ENCODE measurements at regions not wholly inside any gene's neighbourhood (a gene's known extent, or its start where the extent isn't known, plus 50 kb on each side); places are given as distances from the start of the nearest gene placed in this dataset.

- TF ChIP-seq, protein P1, sequence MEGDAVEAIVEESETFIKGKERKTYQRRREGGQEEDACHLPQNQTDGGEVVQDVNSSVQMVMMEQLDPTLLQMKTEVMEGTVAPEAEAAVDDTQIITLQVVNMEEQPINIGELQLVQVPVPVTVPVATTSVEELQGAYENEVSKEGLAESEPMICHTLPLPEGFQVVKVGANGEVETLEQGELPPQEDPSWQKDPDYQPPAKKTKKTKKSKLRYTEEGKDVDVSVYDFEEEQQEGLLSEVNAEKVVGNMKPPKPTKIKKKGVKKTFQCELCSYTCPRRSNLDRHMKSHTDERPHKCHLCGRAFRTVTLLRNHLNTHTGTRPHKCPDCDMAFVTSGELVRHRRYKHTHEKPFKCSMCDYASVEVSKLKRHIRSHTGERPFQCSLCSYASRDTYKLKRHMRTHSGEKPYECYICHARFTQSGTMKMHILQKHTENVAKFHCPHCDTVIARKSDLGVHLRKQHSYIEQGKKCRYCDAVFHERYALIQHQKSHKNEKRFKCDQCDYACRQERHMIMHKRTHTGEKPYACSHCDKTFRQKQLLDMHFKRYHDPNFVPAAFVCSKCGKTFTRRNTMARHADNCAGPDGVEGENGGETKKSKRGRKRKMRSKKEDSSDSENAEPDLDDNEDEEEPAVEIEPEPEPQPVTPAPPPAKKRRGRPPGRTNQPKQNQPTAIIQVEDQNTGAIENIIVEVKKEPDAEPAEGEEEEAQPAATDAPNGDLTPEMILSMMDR (IDR thresholded peaks at IDR 0.05): no peak
Observed at GRCh38 chr13:99867535-99868257, 103.9 kb downstream of the ZIC5 start.

DNA sequence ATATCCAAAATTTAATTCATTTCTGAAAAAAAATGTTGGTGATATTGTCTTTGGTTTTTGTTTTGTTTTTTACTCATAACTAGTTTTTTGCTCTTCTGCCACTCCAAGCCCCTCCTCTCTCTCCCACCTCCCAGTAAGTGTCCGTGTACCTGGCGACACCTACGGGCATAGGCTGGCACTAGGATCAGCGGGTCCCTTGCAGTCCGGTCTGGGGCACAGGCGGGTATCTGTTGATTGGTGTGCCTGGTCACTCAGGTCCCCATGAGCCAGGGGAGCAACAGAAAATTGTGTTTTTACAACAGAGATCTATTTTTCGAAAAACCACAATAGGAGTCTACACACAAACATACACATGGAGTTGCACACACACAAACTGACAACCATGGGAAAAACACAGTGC lies 104.8 kb downstream of the ZIC5 start:
- TF ChIP-seq, protein P1 (IDR thresholded peaks at IDR 0.05): no peak
- DNase-seq (ENCODE audit: low spot score): no peak
- H3K4me1 Mint-ChIP-seq (ENCODE audit: low read depth): peaks cover 3% of the 10 kb centered on the region
- no peak overlapping the region for H3K27ac Mint-ChIP-seq (ENCODE audit: unreplicated experiment)
- H3K4me3 Mint-ChIP-seq (ENCODE audit: unreplicated experiment): no peak overlapping the region
- H3K27me3 Mint-ChIP-seq (ENCODE audit: low read depth): no peaks in the 10 kb centered on the region
- no peaks in the 10 kb centered on the region for H3K9me3 Mint-ChIP-seq (ENCODE audit: low read depth)
- no peaks in the 10 kb centered on the region for H3K36me3 Mint-ChIP-seq (ENCODE audit: low read depth)

More at GRCh38 chr13:99867535-99868257, 103.9 kb downstream of the ZIC5 start:
- Mint-ChIP-seq H3K4me3 (ENCODE audit: unreplicated experiment) (no peak overlapping the region), H3K27me3 (ENCODE audit: low read depth) (no peaks in the 10 kb centered on the region), H3K9me3 (ENCODE audit: low read depth) (no peaks in the 10 kb centered on the region), H3K4me1 (ENCODE audit: low read depth) (peaks cover 3% of the 10 kb centered on the region), H3K36me3 (ENCODE audit: low read depth) (no peaks in the 10 kb centered on the region), H3K27ac (ENCODE audit: unreplicated experiment) (no peak overlapping the region)
- DNase-seq (ENCODE audit: low spot score): no peak

DNA sequence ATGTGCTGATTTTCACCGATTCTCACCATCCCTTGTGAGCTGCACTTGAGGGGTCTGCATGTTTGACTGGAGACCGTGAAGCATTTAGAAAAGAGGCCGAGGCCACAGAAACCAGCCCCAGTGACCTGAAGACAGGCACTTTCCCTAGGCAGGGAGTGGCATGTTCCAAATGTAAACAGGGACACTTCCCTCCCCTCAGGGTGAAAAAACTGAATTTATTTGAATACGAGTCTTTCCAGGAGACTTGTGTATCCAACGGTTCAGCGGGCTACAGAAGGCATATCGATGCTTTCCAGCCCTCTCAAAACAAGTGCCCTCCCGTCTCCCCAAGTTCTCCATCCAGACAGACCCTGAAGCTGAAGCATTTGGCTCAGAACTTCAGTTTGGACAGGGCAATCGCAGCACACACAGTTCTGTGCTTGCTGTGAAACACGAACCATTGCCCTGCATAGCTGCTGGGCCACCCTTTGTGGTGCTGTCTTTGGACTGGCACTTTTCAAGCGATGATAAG lies 106.1 kb downstream of the ZIC5 start:
- TF ChIP-seq, protein P1 (IDR thresholded peaks at IDR 0.05): no peak
- H3K27me3 Mint-ChIP-seq (ENCODE audit: low read depth): no peaks in the 10 kb centered on the region
- no peaks in the 10 kb centered on the region for H3K36me3 Mint-ChIP-seq (ENCODE audit: low read depth)
- H3K27ac Mint-ChIP-seq (ENCODE audit: unreplicated experiment): no peak overlapping the region
- H3K9me3 Mint-ChIP-seq (ENCODE audit: low read depth): no peaks in the 10 kb centered on the region
- no peaks in the 10 kb centered on the region for H3K4me1 Mint-ChIP-seq (ENCODE audit: low read depth)
- DNase-seq (ENCODE audit: low spot score): no peak
- H3K4me3 Mint-ChIP-seq (ENCODE audit: unreplicated experiment): no peak overlapping the region

DNA sequence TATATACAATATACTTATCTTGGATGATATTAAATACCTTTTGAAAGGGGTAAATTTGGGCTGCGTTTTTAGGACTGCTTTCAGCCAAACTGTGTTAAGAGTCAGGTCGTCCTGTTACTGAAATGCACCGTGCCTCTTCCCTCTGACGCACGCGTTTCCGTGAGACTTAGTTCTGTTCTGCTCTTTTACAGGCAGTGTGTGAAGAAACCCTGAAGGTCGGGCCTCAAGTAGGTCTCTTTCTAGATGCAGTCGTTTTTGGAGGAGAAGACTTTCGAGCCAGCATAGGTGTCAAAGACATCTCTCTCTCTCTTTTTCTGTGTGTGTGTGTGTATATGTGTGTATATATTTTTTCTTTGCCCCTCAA lies 107.0 kb downstream of the ZIC5 start:
- TF ChIP-seq, protein P1 (IDR thresholded peaks at IDR 0.05): no peak
- DNase-seq (ENCODE audit: low spot score): no peak
- no peak overlapping the region for H3K27ac Mint-ChIP-seq (ENCODE audit: unreplicated experiment)
- H3K4me1 Mint-ChIP-seq (ENCODE audit: low read depth): no peaks in the 10 kb centered on the region
- no peaks in the 10 kb centered on the region for H3K9me3 Mint-ChIP-seq (ENCODE audit: low read depth)
- no peaks in the 10 kb centered on the region for H3K27me3 Mint-ChIP-seq (ENCODE audit: low read depth)
- no peak overlapping the region for H3K4me3 Mint-ChIP-seq (ENCODE audit: unreplicated experiment)
- no peaks in the 10 kb centered on the region for H3K36me3 Mint-ChIP-seq (ENCODE audit: low read depth)

DNA sequence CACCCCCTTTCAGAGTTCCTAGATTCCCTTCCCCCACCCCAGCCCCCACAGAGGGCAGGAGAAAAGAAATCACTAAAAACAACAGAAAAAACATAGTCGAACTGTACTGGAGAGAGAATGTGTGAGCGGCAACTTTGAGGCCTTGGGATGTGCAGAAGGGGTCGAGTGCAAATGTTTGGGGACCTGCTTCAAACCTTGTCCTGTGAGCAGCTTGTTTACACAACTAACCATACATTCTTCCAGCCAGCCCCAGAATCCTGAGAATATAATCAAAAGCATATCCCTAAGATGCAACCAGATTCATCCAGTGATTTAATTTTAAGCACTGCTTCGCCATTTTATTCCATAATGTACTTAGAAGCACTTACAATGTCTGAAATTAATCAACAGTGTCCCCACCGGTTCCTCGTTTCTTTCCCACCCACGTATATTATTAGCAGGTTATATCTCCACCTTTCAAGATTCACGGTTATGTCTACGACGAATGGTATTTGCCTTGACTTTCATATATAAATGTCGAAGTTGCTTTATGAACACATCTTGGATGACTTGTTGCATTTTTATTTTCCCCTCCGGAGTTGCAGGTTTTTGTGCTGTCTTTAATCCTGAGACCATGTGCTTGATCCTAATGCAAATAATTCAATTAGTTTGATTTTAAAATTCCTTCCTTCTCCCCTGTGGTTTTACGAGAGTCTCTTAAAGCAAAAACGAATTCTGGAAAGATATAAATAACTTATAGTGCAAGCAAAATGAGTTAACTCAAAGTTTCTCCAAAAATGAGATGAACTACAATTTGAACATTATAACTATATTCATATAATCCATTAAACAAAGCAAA lies 107.6 kb downstream of the ZIC5 start:
- Mint-ChIP-seq H3K36me3 (ENCODE audit: low read depth) (peaks cover 3% of the 10 kb centered on the region), H3K27ac (ENCODE audit: unreplicated experiment) (no peak overlapping the region), H3K4me1 (ENCODE audit: low read depth) (no peaks in the 10 kb centered on the region), H3K27me3 (ENCODE audit: low read depth) (no peaks in the 10 kb centered on the region), H3K4me3 (ENCODE audit: unreplicated experiment) (no peak overlapping the region), H3K9me3 (ENCODE audit: low read depth) (no peaks in the 10 kb centered on the region)
- TF ChIP-seq, protein P1 (IDR thresholded peaks at IDR 0.05): no peak
- no peak for DNase-seq (ENCODE audit: low spot score)
